ENCODE measurements at regions not wholly inside any gene's neighbourhood (a gene's known extent, or its start where the extent isn't known, plus 50 kb on each side); places are given as distances from the start of the nearest gene placed in this dataset.

DNA sequence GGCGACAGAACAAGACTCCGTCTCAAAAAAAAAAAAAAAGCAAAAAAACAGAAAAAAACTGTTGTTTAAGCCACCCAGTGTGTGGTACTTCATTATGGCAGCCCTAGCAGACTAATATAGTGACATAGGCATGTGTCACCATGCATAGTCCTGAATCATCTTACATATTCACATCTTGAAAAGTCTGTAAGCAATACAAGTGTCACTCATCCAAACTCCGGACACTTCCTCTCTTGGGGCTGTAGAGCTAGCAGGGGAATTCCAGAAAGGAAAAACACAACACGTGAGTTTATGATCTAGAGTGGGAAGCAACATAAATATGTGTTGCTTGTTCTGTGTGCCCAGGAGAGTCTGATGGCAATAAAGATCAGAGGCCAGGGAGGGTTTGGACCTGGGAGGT, 81.6 kb upstream of the KCNE2 start:
- TF ChIP-seq, protein P1, sequence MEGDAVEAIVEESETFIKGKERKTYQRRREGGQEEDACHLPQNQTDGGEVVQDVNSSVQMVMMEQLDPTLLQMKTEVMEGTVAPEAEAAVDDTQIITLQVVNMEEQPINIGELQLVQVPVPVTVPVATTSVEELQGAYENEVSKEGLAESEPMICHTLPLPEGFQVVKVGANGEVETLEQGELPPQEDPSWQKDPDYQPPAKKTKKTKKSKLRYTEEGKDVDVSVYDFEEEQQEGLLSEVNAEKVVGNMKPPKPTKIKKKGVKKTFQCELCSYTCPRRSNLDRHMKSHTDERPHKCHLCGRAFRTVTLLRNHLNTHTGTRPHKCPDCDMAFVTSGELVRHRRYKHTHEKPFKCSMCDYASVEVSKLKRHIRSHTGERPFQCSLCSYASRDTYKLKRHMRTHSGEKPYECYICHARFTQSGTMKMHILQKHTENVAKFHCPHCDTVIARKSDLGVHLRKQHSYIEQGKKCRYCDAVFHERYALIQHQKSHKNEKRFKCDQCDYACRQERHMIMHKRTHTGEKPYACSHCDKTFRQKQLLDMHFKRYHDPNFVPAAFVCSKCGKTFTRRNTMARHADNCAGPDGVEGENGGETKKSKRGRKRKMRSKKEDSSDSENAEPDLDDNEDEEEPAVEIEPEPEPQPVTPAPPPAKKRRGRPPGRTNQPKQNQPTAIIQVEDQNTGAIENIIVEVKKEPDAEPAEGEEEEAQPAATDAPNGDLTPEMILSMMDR (IDR thresholded peaks at IDR 0.05) = no peak
- no peak for TF ChIP-seq POLR2AphosphoS5 (IDR thresholded peaks at IDR 0.05)
- no peak for TF ChIP-seq EP300 (IDR thresholded peaks at IDR 0.05; ENCODE audit: low read depth)
